DMS53 treated with DMSO at 0.1 percent for 48 hours (cell line): ENCODE measurements at regions not wholly inside any gene's neighbourhood (a gene's known extent, or its start where the extent isn't known, plus 50 kb on each side); places are given as distances from the start of the nearest gene placed in this dataset.
A peak's percentile ranks its signal among the peaks of the same experiment; 100 is the strongest.

Source experiments
- DNase-seq: peaks from one replicate; lab custom pipeline; 2025; ENCODE audit not compliant: unreplicated experiment; lab: John Stamatoyannopoulos, UW

DNA sequence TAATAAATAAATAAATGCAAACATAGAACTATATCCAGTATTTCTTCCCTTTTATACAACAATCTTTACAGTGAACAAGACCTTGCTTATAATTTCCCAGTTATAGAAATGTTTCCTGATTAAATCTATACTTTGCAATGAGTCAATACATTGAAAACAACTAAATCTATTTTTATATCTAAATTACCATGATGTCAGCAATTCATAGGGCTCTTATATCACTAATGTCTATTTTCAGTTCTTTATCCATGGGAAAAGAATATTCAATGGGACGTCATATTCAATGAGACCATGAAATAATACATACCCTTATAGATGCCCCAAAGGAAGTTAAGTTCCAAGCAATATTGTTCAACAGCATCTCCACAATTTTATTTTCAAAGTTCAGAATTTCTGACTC, 359.9 kb downstream of the CASP12 start:
- no peak for DNase-seq

DNA sequence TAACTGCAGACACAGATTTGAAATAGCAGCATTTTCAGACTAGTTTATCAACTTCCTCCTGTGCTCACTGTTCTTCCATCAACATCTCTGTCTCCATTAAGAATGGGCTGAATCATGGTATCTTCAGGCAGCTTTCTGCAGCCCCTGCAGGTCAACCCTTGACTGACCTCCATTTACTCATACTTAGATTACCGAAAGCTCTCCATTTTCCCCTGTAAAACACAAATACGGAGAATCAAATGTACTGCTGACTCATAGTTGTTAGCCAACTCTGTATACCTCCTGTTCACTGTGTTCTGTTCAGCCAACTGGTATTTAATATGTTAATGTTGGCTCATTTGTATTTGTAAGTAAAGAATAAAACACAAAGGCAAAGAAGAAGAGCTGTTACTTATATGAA, 364.0 kb downstream of the CASP12 start:
- DNase-seq: no peak

DNA sequence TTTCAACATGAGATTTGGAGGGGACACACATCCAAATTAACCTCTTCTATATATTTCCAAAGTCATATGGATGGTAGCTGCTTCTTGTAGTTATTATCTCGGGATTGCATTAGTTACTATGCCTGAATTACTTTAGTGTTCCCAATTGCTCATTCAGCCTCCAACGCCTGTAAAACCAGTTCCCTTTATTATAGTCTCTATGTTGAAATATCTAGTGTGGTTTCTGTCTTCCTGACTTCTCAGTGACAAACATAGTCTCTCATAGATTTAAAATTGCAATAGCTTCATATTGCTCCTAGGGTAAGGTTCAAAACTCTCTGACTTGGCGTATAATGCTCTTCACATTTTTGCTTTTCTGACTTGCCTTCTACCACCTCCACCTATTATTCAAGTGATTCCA, 366.4 kb downstream of the CASP12 start:
- no peak for DNase-seq

DNA sequence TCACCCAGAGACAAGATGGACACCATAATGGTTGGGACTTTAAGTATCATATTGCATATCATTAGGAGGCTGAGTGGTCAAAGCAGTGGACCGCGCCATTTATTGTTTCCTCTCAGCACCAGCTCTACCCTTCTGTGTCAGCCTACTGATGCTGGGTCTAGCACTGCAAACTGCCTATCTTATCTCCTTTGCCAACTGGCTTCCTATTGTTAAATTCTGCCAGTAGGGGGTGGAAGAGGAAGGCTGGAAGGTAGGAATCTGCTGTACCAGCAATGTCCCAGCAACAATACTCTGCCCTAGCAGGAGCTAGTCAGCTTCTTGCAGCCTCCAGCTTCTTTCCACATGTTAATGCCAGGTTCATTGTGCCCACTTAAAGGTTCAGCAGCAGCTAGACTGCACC, 367.1 kb upstream of the PDGFD start:
- no peak for DNase-seq

DNA sequence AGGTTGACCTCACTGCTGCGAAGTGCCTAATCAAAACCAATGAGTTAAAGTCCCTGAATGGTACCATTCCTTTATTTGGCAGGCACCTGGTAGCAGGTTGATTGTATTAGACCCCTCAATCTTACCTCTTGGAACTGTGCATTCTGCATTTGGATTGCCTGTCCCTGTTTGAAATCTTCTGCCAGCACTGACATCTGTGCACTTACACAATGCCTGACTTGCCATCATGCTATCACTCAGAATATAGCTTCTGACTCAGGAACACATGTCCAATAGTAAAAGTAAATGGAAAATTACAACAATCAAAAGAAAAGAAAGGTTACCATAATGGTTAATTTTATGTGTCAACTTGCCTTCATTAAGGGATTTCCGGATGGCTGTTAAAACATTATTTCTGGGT, 366.0 kb upstream of the PDGFD start:
- no peak for DNase-seq

DNA sequence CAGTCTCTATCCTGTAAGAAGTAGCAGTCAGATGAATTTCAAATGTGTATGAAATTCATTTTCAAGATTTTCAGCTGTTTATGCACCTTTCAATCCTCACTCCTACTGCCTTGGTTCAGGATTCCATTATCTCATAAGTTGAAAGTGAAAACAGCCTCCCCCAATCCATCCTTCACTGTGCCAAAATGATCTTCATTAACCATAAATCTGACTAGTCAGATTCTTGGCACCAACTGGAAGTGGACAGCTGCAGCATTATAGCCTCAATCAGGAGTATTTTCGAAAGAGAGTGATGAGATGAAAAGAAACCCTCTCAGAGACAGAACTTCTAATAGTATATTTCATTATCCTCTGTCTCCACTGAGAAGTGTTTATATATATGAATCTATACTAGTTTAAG, 365.3 kb upstream of the PDGFD start:
- DNase-seq: no peak

DNA sequence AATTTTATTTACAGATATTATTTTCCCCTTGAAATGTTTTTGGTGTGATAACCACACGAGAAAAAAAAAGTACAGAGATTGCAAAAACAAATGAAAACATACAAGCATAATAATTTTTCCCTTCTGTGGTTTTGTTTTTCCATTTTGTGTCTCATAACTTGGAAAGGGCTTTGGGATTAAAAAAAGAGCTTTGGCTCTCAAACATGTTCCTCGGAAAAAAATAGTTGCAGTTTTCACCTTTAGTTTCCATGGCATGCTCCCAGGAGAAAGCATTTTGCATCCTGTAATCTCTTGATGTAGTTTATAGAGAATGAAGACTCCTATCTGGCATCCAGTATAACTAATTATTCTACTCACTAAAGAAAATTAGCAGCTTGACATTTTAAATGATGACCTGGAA, 362.1 kb upstream of the PDGFD start:
- no peak for DNase-seq

DNA sequence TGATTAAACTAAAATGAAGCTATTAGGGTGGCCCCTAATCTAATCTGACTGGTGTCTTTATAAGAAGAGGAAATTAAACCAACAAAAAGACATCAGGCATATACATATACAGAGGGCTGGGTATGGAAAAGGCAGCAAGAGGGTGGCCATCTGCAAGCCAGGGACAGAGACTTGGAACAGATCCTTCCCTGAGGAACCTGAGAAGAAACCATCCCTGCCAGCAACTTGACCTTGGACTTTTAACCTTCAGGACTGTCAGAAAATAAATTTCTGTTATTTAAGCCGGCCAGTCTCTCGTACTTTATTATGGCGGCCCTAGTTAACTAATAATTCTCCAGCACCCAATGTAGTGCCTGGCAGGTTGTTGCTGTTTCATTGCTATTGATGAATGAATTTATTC, 361.5 kb upstream of the PDGFD start:
- no peak for DNase-seq

DNA sequence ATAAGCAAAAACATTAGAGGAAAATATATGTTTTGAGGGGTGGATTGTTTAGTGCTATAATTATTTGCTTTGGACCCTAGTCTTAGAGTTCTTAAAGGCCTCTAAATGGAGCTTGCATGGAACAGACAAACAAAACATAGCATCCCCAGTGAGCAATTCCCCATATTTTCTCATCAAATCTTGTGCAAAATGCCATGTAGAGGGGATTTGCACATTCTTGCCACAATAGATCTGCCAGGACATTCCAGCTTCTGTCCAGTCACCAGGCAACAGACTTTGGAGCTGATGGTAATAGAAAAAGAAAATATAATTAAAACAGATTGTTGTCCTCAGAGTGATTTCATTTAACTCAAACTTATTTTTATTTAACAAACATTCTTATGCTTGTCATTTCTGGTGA, 360.3 kb upstream of the PDGFD start:
- DNase-seq: no peak

DNA sequence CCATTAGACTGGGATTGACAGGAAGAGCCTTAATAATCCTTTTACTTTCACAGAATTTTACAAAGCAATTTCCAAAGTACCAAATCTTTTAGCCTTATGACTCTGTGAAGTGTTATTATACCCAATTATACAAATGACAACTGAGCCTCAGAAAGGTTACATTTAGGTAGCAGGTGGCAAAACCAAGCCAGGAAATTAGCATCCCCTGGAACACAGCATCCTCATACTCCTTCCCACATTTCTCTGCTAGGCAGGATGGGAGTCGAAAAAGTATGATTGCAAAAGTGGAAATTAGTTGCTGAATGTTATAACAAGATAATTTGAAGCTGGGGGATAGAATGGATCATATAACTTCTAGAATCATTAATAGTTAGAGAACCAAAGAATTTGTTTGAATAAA, 359.7 kb upstream of the PDGFD start:
- no peak for DNase-seq

DNA sequence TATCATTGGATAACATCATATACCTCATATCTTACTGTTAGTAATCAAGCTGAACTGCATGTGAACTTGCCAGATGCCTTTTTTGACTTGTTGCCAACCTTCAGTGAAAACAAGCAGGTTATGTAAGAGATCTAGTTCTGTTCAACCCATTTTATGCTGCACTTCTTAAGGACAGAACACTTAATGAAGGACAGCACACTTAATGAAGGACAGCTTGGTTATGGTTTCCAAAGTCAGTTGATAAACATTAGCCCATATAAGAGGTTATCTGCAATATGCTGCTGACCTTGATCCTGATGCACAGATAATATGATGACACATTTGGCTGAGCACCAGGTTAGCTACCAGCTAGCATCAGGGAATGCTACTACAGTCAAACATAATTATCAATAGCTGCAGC, 358.7 kb upstream of the PDGFD start:
- no peak for DNase-seq

DNA sequence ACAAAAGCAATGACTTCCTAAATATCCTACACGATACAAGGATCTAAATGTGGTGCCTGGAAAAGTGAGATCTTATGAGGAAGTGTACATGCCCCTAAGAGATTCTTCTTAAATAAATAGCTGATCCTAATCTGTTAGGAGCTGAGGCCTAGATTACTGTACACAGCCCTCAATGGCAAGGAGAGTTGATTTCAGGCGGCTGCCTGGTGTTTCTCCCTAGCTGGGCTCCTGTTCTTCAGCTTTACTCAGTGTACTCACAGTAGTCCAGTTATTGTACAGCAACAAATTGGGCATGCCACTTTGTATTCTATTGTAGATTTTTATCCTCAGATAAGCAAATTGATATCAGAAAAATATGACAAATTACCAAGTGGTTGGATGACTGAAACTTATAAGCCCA, 358.2 kb upstream of the PDGFD start:
- DNase-seq: no peak

DNA sequence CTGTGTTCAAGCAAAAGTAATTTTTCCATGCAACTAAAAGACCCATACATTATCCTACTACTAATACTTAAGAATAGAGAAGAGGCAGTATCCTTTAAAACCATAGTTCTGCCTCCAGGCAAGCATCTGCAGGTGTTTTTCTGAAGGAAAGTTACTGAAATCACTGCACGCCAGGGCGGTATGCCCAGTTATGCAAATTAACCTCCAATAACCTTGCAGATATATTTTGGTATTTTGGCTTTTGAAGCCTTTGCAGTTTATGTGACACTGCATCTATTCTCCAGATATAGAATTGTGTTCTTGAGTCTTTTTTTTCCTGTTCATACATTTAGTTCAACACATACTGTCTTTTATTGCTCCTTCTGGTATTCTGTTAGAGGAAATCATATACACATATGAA, 346.2 kb upstream of the PDGFD start:
- DNase-seq: no peak

DNA sequence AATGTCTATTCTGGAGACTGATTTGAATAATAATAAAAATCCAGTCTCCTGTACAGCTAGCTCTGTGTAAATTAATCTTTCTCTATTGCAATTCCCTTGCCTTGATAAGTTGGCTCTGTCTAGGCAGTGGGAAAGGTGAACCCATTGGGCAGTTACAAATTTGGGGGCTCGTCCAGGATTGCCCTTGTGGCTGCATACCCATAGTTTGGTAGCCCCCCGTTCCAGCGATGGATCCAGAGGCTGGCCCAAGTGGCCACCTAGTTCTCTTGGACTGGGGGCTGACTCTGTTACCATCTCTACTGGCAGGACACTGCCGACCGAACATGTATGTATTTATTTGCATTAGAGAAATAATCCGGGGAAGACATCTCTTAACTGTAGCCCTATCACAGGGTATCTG, 326.2 kb upstream of the PDGFD start:
- DNase-seq: no peak

DNA sequence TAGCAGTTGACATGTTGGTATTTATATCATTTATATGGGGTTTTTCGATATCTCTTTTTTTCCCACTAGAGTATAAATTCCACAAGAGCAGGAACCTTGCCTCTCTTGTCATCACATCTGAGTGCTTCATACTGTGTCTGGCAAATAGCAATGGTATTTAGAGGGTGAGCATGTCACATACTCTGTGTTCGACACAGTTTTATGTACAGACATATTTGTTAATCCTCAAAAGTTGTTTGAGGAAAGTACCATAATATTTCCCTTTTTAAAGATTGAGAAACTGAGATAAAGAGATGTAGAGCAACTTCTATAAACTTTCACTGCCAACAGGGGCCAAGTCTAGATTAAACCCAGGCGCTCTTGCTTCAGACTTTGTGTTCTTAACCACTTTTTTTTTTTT, 324.6 kb upstream of the PDGFD start:
- no peak for DNase-seq

DNA sequence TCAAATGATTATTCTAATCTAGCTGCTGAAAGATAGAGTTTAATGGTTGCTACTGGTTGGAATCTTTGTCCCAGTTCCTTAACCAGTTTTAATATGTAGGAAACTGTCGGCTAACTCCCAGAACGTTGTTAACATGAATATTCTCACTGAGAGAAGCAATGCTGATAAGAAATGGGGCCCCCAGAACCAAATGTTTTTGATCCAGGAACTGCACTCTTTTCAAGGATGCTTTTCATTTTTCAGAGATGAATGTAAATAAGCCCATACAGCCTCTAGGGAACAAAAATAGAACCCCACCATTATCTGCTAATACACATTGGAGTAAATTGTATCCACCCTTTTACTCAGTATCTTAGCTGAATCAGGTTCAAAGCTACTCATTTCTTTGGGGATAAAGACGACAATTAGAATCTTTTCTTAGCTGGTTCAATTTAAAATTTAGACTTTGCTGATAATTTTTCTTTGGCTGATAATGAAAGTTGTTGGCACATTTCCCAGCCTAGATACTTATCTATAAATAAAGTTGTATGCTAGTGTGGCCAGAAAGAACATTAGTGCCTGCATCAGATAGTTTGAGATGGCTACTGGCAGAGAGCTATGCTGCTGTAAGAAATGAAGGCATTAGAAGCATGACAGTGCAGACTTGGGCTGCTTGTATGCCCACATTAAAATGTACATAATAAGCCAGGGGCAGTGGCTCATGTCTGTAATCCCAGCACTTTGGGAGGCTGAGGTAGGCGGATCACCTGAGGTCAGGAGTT, 323.3 kb upstream of the PDGFD start:
- DNase-seq: no peak

DNA sequence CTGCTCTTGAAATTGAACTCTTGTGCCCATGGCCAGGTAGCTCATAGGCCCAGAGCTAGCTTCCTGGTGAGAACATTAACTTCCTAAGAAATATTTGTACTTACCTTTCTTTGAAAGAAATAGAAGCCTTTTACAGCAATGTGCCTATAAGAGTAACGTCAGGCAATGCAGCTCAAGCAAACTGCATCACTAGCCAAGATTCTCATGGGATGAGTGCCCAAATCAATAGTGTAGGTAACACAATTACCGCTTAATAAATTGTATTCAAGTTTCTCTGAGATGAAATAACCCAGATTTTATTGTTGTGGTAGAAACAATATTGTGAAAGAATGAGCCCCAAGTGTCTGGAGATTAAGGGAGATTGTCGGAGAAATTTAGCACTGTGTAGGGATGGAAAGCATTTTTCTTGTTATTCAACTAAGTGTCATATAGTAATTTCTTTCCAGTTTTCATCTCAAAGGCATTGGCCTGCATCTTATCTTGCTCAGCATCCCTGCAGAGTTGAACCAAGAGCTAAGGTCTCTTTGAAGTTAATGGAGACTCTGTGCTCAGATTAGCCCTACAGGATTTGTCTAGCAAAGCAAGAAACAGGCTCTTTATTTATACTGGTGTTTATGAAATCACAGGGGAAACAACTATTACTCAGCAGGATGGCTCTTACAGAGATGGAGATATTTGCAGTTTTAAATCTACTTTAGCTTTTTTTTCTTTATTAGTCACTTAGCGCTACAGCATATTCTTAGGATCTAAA, 321.0 kb upstream of the PDGFD start:
- no peak for DNase-seq

DNA sequence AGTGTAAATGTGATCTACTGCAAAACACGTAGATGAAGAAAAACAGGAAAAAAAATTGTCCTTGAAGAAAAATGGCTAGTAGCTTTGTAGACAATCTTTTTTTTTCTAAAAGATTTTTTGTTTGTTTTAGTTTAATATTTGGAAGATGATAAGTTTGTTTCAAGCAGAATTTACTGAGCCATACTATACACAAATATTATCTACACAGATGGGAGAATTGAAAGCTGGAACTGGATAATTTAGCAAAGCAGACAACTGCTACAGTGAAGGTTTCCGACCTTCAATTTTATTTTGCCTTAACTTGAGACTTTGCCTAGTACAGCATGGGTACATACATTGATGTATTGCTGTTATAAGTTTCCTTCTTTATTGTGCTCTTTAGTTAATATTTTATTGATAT, 313.0 kb upstream of the PDGFD start:
- DNase-seq: no peak

DNA sequence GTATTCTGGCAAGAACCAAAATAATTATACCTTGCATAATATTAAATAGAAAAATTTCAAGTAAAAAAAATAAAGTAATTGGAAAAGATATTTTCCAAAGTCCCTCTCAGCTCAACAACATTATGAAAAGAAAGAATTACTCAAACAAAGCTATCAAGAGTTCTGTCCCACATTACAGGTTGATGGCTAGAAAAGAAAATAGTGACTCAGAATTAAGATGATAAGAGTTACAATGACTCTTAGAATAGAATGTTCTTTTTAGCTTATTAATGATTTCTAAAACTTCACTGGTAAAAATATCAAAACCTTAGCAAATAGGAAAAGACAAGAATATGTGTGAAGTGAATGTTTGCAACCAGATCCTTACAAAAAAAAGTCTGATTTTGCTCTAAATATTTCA, 312.5 kb upstream of the PDGFD start:
- DNase-seq: no peak

DNA sequence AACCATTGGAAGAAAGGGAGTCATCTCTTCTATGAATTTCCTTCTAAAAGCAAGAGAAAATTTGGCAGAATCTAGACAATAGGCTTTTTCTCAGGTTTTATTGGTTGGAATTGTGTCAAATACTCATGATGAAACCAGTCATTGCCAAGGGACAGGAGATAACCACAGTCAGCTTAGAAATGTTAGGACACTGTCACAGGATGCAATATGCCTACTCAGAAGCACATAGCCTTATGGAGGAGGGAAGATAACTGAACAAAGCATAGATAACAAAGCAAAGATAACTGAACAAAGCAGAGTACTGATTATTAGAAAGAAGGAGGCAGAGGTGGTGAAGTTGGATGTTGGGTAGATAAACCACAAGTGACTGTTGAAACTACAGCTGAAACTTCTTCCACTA, 303.5 kb upstream of the PDGFD start:
- no peak for DNase-seq

DNA sequence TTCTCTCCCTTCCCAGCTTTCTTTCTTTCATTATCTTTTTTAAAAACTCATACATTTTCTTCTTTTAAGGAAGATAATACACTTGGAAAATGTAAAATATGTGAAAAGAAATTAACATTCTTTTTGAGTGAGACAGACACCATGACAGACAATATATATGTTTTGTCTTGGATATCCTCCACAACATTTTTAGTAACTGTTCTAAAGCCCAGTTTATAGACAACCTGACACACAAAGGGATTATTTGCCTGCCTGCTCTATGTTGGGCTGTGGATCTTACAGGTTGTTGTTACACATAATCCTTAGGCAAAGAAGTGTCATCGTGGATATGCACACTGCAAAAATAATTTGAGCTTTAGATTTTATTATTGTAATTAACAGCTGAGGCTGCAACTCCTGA, 301.4 kb upstream of the PDGFD start:
- DNase-seq: no peak

DNA sequence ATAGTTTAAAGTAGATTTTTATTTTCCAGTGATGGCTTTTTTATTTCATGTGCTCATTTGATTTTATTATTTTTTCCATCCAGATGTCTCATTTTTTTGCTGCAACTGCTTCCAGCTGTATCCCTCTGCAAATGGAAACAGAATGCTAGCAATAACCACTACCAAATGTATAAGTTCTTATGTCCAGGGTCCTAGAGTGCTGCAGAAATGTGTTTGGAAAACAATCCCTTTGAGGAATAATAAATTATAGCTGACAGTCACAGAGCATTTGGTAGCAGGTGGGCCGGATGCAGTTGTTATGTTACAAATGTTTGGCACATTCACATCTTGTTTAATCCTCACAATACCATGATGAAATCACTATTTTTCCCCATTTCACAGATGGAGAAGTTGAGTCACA, 300.7 kb upstream of the PDGFD start:
- DNase-seq: no peak

DNA sequence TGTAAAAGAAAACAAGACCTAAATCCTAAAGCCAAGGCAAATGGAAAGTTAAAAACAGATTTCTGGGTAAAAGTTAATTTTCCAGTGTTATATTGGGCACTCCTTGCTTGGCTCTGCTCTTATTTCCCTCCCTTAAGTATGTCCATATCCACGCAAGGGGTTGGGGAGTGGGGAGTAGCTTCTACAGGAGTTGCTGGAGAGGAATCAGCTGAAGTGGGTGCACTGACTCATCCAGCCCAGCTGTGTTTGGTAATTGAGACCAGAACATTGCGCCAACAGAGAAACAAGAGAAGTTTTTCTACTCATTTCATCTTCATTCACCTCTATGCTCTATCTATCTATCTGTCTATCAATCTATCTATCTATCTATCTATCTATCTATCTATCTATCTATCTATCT, 298.4 kb upstream of the PDGFD start:
- peak; percentile 75 for DNase-seq
